Heart left ventricle (tissue), 16 donors: ENCODE measurements at regions not wholly inside any gene's neighbourhood (a gene's known extent, or its start where the extent isn't known, plus 50 kb on each side); places are given as distances from the start of the nearest gene placed in this dataset.

Experiments
- ATAC-seq, 4 donors: fragments of 200-7000 bp; cut with Tn5 transposase; one replicate each; pipeline ENCODE4 v1.9.1; 2020 to 2022; ENCODE audit warnings: moderate library complexity in 4 of 4, mild to moderate bottlenecking in 3 of 4, moderate number of reproducible peaks in 1 of 4
- DNase-seq, 5 donors: peaks; one replicate each; pipeline ENCODE4 v3.0.0-alpha.2; 2020
- H3K27ac ChIP-seq, 12 donors: fragments of 200-600 bp; sonication (generic) in 4 of 12; one replicate each; pipeline versions ENCODE4 v1.5.0 to v1.8.0; 2016 to 2022; ENCODE audit warnings: mild to moderate bottlenecking in 2 of 12
- H3K27me3 ChIP-seq, 9 donors: fragments of 200-600 bp; sonication (generic) in 2 of 9; one replicate each; pipeline versions ENCODE4 v1.5.1 to v1.8.0; 2016 to 2022; ENCODE audit warnings: mild to moderate bottlenecking in 3 of 9
- H3K36me3 ChIP-seq, 9 donors: fragments of 200-600 bp; sonication (generic) in 2 of 9; one replicate each; pipeline versions ENCODE4 v1.5.0 to v1.8.0; 2018 to 2022; ENCODE audit warnings: mild to moderate bottlenecking in 2 of 9
- H3K4me1 ChIP-seq, 12 donors: fragments of 200-600 bp; sonication (generic) in 4 of 12; one replicate each; pipeline versions ENCODE4 v1.5.0 to v1.8.0; 2016 to 2022; ENCODE audit warnings: mild to moderate bottlenecking in 3 of 12
- H3K4me3 ChIP-seq, 12 donors: fragments of 200-600 bp; sonication (generic) in 4 of 12; one replicate each; pipeline versions ENCODE4 v1.5.0 to v1.8.0; 2017 to 2022; ENCODE audit warnings: mild to moderate bottlenecking in 9 of 12, moderate library complexity in 4 of 12
- H3K9me3 ChIP-seq, 12 donors: fragments of 200-600 bp; sonication (generic) in 4 of 12; one replicate each; pipeline versions ENCODE4 v1.5.0 to v1.8.0; 2016 to 2022; ENCODE audit warnings: mild to moderate bottlenecking in 1 of 12
- POLR2A ChIP-seq, 2 donors: fragments of 450-650 bp; IDR thresholded peaks; one replicate each; pipeline ENCODE4 v1.6.1; 2017; ENCODE audit warnings: antibody characterized with exemption in 2 of 2, mild to moderate bottlenecking in 2 of 2, moderate library complexity in 2 of 2
- WGBS, 4 donors: extraction: QIAGEN DNeasy Blood & Tissue Kit in 2 of 4; methylation state at CpG; one replicate each; pipeline versions ENCODE4 v1.1.5 to v1.1.7; 2013 to 2018; 5-methylcytosine and 5-hydroxymethylcytosine counted together
- intact Hi-C, 10 donors: fragments of 100-400 bp; cut with DNase I; formaldehyde crosslinking; loops; one replicate each; pipeline versions ENCODE4 v1.11.1 to v1.14.2; 2022
- TF ChIP-seq, protein P1 (sequence below), 12 donors: fragments of 200-600 bp; sonication (generic) in 4 of 12; IDR thresholded peaks; one replicate each; pipeline versions ENCODE4 v1.5.0 to v1.8.0; 2018 to 2022; ENCODE audit warnings: antibody characterized with exemption in 12 of 12, mild to moderate bottlenecking in 5 of 12
- donor health status: ischemic (EF 13 %, LVEDD 7.1; RV severe dilation, severe dysfunction).
- donor health status: healthy with polysubstance abuse.
- donor health status: DM: no; HTN: yes; CAD: no.
- donor health status: DM: no; HTN: no; CAD: no.
- donor health status: ischemic (EF 25% LVEDD 6.9; RV normal size, moderate dysfunction).
- donor health status: ischemic (EF 25% LVEDD 5.7; RV mildly dilated, moderate dysfunction).
- donor health status: healthy.
- donor health status: DM: yes; HTN: yes; CAD: no.
- donor health status: ischemic (EF 35%, LVEDD 5.7; RV mildly dilated, moderate dysfunction).
- donor health status: nonischemic (EF 11% LVEDD 7.7; RV severe dilation, severe dysfunction).
- donor health status: DM: yes; HTN: yes; CAD: no.
- donor health status: PGD.
- donor health status: ischemic (EF 29% LVEDD 5.4; RV normal size, mild dysfunction).
- donor health status: nonischemic (EF 23%, LVEDD 6.1; RV moderate dilation, normal function).

GRCh38 chr5:96090215-96090614 lies 128.6 kb upstream of the ELL2 start:
- WGBS, 4 donors: 55 to 84% (median 66%) methylated on average over 1 of the region's 1 CpG
- no peaks in the 10 kb centered on the region for H3K9me3 ChIP-seq
- no peak for TF ChIP-seq POLR2A (IDR thresholded peaks at IDR 0.05)
- TF ChIP-seq, protein P1, sequence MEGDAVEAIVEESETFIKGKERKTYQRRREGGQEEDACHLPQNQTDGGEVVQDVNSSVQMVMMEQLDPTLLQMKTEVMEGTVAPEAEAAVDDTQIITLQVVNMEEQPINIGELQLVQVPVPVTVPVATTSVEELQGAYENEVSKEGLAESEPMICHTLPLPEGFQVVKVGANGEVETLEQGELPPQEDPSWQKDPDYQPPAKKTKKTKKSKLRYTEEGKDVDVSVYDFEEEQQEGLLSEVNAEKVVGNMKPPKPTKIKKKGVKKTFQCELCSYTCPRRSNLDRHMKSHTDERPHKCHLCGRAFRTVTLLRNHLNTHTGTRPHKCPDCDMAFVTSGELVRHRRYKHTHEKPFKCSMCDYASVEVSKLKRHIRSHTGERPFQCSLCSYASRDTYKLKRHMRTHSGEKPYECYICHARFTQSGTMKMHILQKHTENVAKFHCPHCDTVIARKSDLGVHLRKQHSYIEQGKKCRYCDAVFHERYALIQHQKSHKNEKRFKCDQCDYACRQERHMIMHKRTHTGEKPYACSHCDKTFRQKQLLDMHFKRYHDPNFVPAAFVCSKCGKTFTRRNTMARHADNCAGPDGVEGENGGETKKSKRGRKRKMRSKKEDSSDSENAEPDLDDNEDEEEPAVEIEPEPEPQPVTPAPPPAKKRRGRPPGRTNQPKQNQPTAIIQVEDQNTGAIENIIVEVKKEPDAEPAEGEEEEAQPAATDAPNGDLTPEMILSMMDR (IDR thresholded peaks at IDR 0.05): no peak
- H3K27ac ChIP-seq: no peak overlapping the region
- no peaks in the 10 kb centered on the region for H3K27me3 ChIP-seq
- no peaks in the 10 kb centered on the region for H3K36me3 ChIP-seq
- DNase-seq (no peak), ATAC-seq (no peak)
- intact Hi-C loops: no loop called here
- peaks cover 0 to 17% (median 8%) of the 10 kb centered on the region in 12 donors for H3K4me1 ChIP-seq
- no peak overlapping the region for H3K4me3 ChIP-seq

GRCh38 chr5:96088706-96089498 lies 127.3 kb upstream of the ELL2 start:
- DNase-seq (no peak), ATAC-seq (no peak)
- Histone ChIP-seq H3K27me3 (no peaks in the 10 kb centered on the region), H3K4me1 (peaks cover 0 to 4% (median 0%) of the 10 kb centered on the region in 12 donors), H3K36me3 (no peaks in the 10 kb centered on the region), H3K27ac (no peak overlapping the region), H3K9me3 (no peaks in the 10 kb centered on the region), H3K4me3 (no peak overlapping the region)
- TF ChIP-seq, protein P1 (IDR thresholded peaks at IDR 0.05): no peak
- TF ChIP-seq POLR2A (IDR thresholded peaks at IDR 0.05): no peak
- 84 to 89% (median 85%) methylated on average over 4 of the region's 4 CpGs for WGBS, 4 donors
- intact Hi-C loops: no loop called here

DNA sequence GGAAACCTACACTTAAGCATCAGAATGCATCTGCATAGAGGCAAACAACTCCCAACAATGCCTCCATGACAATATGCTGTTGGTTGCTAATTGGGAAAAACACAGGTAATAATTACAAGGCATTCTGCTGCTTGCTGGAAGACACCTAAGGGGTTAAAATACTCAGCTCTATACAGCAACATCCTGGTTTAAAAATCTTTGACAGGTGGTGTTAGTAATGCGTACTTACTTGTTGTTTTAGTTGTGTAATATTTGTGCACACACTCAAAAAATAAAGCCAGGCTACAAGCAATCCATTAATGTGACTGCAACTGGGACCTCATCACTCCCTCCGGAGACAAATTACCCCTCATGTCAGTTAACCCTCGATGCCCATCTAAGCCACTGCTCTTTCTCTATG lies 126.3 kb upstream of the ELL2 start:
- H3K9me3 ChIP-seq: no peaks in the 10 kb centered on the region
- WGBS, 4 donors: 58 to 65% (median 60%) methylated on average over 3 of the region's 3 CpGs
- H3K4me1 ChIP-seq: peaks cover 0 to 8% (median 0%) of the 10 kb centered on the region in 12 donors
- TF ChIP-seq, protein P1 (IDR thresholded peaks at IDR 0.05): no peak
- TF ChIP-seq POLR2A (IDR thresholded peaks at IDR 0.05): no peak
- ATAC-seq: no peak
- DNase-seq: no peak
- H3K27me3 ChIP-seq: no peaks in the 10 kb centered on the region
- no peak overlapping the region for H3K27ac ChIP-seq
- H3K36me3 ChIP-seq: no peaks in the 10 kb centered on the region
- intact Hi-C loops: no loop called here
- no peak overlapping the region for H3K4me3 ChIP-seq

GRCh38 chr5:96084874-96085506 lies 123.3 kb upstream of the ELL2 start:
- 53 to 93% (median 81%) methylated on average over 2 of the region's 2 CpGs for WGBS, 4 donors
- Histone ChIP-seq H3K9me3 (no peaks in the 10 kb centered on the region), H3K36me3 (no peaks in the 10 kb centered on the region), H3K4me1 (peaks cover 0 to 9% (median 0%) of the 10 kb centered on the region in 12 donors), H3K27me3 (no peaks in the 10 kb centered on the region), H3K27ac (no peak overlapping the region), H3K4me3 (no peak overlapping the region)
- TF ChIP-seq, protein P1 (IDR thresholded peaks at IDR 0.05): no peak
- TF ChIP-seq POLR2A (IDR thresholded peaks at IDR 0.05): no peak
- no peak for DNase-seq
- intact Hi-C loops: no loop called here
- no peak for ATAC-seq
